HCT116 (cell line): ENCODE measurements at regions not wholly inside any gene's neighbourhood (a gene's known extent, or its start where the extent isn't known, plus 50 kb on each side); places are given as distances from the start of the nearest gene placed in this dataset.

Experiments
- ATAC-seq: fragments of 200-7000 bp; cut with Tn5 transposase; 2 replicates; pipeline ENCODE4 v1.9.1; 2020; ENCODE audit warnings: mild to moderate bottlenecking, moderate library complexity
- BruUV-seq: library from RNA; stranded (reverse); fragments of 400-500 nt; replicated peaks from 2 replicates; lab custom pipeline; 2021; lab: Mats Ljungman, UMichigan
- CTCF ChIA-PET: fragments of 300-600 bp; sonication (Branson Sonifier 250); formaldehyde crosslinking; loops from one replicate; lab custom pipeline; 2021; ENCODE audit warnings: antibody characterized with exemption; lab: Charles Lee
- POLR2A ChIA-PET: fragments of 300-600, 350-600 bp; sonication (Branson Sonifier 250); formaldehyde crosslinking; loops from one replicate; lab custom pipeline; 2021; ENCODE audit warnings: antibody characterized with exemption; lab: Charles Lee
- RAD21 ChIA-PET, 2 experiments: fragments of 300-600 bp; sonication (Branson Sonifier 250); formaldehyde crosslinking; loops; one replicate each; lab custom pipeline; 2023; ENCODE audit warnings: low total read pairs in 2 of 2; ENCODE audit not compliant: uncharacterized antibody in 2 of 2, unreplicated experiment in 2 of 2, low non-redundant PET in 1 of 2; lab: Charles Lee
- DNase-seq: peaks from one replicate; pipeline ENCODE4 v3.0.0-alpha.2; 2010; ENCODE audit warnings: low read depth, low spot score
- H2AFZ ChIP-seq: fragments of 200-600 bp; shearing (Covaris generic), sonication (generic); 2 replicates; pipeline ENCODE4 v1.6.1; 2017; ENCODE audit warnings: low read depth, mixed run types, mixed read lengths, antibody characterized with exemption, low read length; ENCODE audit not compliant: poor library complexity, severe bottlenecking
- H3K27ac ChIP-seq: 2 replicates; pipeline ENCODE4 v1.5.1; 2012; ENCODE audit warnings: low read depth, low read length
- H3K27me3 ChIP-seq: fragments of 200-600 bp; sonication (generic); 2 replicates; pipeline ENCODE4 v1.6.1; 2016; ENCODE audit warnings: mixed run types, low read length, mixed read lengths; ENCODE audit not compliant: insufficient read depth
- H3K36me3 ChIP-seq, 2 experiments: fragments of 200-500 bp in 1 of 2; fragments of 200-600 bp in 1 of 2; sonication (Bioruptor generic) in 1 of 2; sonication (generic) in 1 of 2; 2 replicates each; pipeline versions ENCODE4 v1.5.1 to v1.6.1; 2014 to 2016; ENCODE audit warnings: low read length in 2 of 2, inconsistent platforms in 1 of 2, mixed read lengths in 1 of 2, mixed run types in 1 of 2; ENCODE audit not compliant: insufficient read depth in 2 of 2, control insufficient read depth in 1 of 2
- H3K4me1 ChIP-seq, 2 experiments: fragments of 200-600 bp in 1 of 2; sonication (generic) in 1 of 2; 2 replicates each; pipeline versions ENCODE4 v1.5.1 to v1.6.1; 2012 to 2017; ENCODE audit warnings: low read length in 2 of 2, inconsistent platforms in 1 of 2, mild to moderate bottlenecking in 1 of 2, mixed read lengths in 1 of 2, mixed run types in 1 of 2, moderate library complexity in 1 of 2; ENCODE audit not compliant: insufficient read depth in 2 of 2, control insufficient read depth in 1 of 2
- H3K4me2 ChIP-seq: fragments of 200-600 bp; sonication (generic); 2 replicates; pipeline ENCODE4 v1.6.1; 2017; ENCODE audit warnings: mixed run types, low read length, mixed read lengths
- H3K4me3 ChIP-seq, 2 experiments: fragments of 200-600 bp in 1 of 2; sonication (generic) in 1 of 2; replicated peaks in 1 of 2; 2 replicates each; pipeline ENCODE4 v1.5.1; 2011 to 2016; ENCODE audit warnings: low read length in 2 of 2, control low read depth in 1 of 2, low read depth in 1 of 2, mild to moderate bottlenecking in 1 of 2, mixed read lengths in 1 of 2, mixed run types in 1 of 2
- H3K79me2 ChIP-seq: fragments of 200-600 bp; sonication (generic); 2 replicates; pipeline ENCODE4 v1.6.1; 2017; ENCODE audit warnings: mild to moderate bottlenecking, mixed run types, low read length, moderate library complexity, mixed read lengths; ENCODE audit not compliant: insufficient read depth
- H3K9ac ChIP-seq: fragments of 200-600 bp; sonication (generic); 2 replicates; pipeline ENCODE4 v1.6.1; 2016; ENCODE audit warnings: low read length, mixed read lengths
- H3K9me2 ChIP-seq: fragments of 200-600 bp; sonication (generic), shearing (Covaris generic); 2 replicates; pipeline ENCODE4 v1.6.1; 2017; ENCODE audit warnings: mixed run types, mild to moderate bottlenecking, moderate library complexity; ENCODE audit not compliant: insufficient read depth
- H3K9me3 ChIP-seq, 2 experiments: fragments of 200-500 bp in 1 of 2; fragments of 200-600 bp in 1 of 2; sonication (Bioruptor generic) in 1 of 2; sonication (generic) in 1 of 2; 2 replicates each; pipeline ENCODE4 v1.6.1; 2014 to 2017; ENCODE audit warnings: low read length in 2 of 2, mixed read lengths in 2 of 2, inconsistent platforms in 1 of 2, low read depth in 1 of 2, mild to moderate bottlenecking in 1 of 2, mixed run types in 1 of 2, moderate library complexity in 1 of 2; ENCODE audit not compliant: control insufficient read depth in 1 of 2, insufficient read depth in 1 of 2
- H4K20me1 ChIP-seq: fragments of 200-600 bp; sonication (generic), shearing (Covaris generic); 2 replicates; pipeline ENCODE4 v1.6.1; 2017; ENCODE audit warnings: mixed run types, mild to moderate bottlenecking, moderate library complexity; ENCODE audit not compliant: insufficient read depth
- ATF3 ChIP-seq: IDR thresholded peaks from 2 replicates; pipeline ENCODE4 v1.6.1; 2012
- CEBPB ChIP-seq: IDR thresholded peaks from 2 replicates; pipeline ENCODE4 v1.6.1; 2012; ENCODE audit warnings: low read depth
- CTCF ChIP-seq, 3 experiments: fragments of 200-600 bp in 1 of 3; sonication (generic) in 1 of 3; IDR thresholded peaks in 2 of 3; conservative IDR thresholded peaks in 1 of 3; 2 replicates each; pipeline ENCODE4 v1.5.1; 2012 to 2017; ENCODE audit warnings: low read depth in 2 of 3, low read length in 2 of 3, antibody characterized with exemption in 1 of 3, borderline replicate concordance in 1 of 3, control low read depth in 1 of 3, mild to moderate bottlenecking in 1 of 3, mixed read lengths in 1 of 3, mixed run types in 1 of 3, moderate library complexity in 1 of 3; ENCODE audit not compliant: insufficient read depth in 1 of 3
- EGR1 ChIP-seq: IDR thresholded peaks from 2 replicates; pipeline ENCODE4 v1.6.1; 2012; ENCODE audit warnings: low read depth
- EZH2phosphoT487 ChIP-seq: fragments of 200-600 bp; IDR thresholded peaks from 2 replicates; pipeline ENCODE4 v1.6.1; 2018; ENCODE audit warnings: antibody characterized with exemption, borderline replicate concordance
- POLR2AphosphoS5 ChIP-seq: IDR thresholded peaks from 2 replicates; pipeline ENCODE4 v1.6.1; 2011; ENCODE audit warnings: mild to moderate bottlenecking, low read depth, low read length, moderate library complexity
- RAD21 ChIP-seq: IDR thresholded peaks from 2 replicates; pipeline ENCODE4 v1.6.1; 2012; ENCODE audit warnings: low read depth, mild to moderate bottlenecking
- SIN3A ChIP-seq: IDR thresholded peaks from 2 replicates; pipeline ENCODE4 v1.6.1; 2012; ENCODE audit warnings: low read depth
- ZBTB33 ChIP-seq: IDR thresholded peaks from 2 replicates; pipeline ENCODE4 v1.6.1; 2011; ENCODE audit warnings: mild to moderate bottlenecking, low read length, moderate library complexity; ENCODE audit not compliant: insufficient replicate concordance; ENCODE audit errors: extremely low read depth
- ZFX ChIP-seq: fragments of 450-650 bp; IDR thresholded peaks from 2 replicates; pipeline ENCODE4 v1.6.1; 2017
- ZNF274 ChIP-seq: fragments of 200-500 bp; sonication (Bioruptor generic); IDR thresholded peaks from 2 replicates; pipeline ENCODE4 v1.6.1; 2014; ENCODE audit warnings: mild to moderate bottlenecking, low read depth, low read length, inconsistent platforms
- intact Hi-C: fragments of 100-400 bp; cut with micrococcal nuclease; formaldehyde crosslinking; loops from 2 replicates; pipeline ENCODE4 v1.10.0; 2022

- CTCF ChIA-PET: no interaction called here
- no peaks in the 10 kb centered on the region for H3K9me2 ChIP-seq
- peaks cover 19% of the 10 kb centered on the region for H3K27me3 ChIP-seq
- POLR2A ChIA-PET: no interaction called here
- no peaks in the 10 kb centered on the region for H3K36me3 ChIP-seq
- H3K4me2 ChIP-seq: no peak overlapping the region
- peaks cover 20 to 29% of the 10 kb centered on the region in 2 experiments for H3K9me3 ChIP-seq
- no peak for TF ChIP-seq ZNF274
- no peak for TF ChIP-seq EZH2phosphoT487
- TF ChIP-seq ZFX: no peak
- no peak for TF ChIP-seq RAD21
- no peak for TF ChIP-seq ATF3
- no peak for TF ChIP-seq CTCF (IDR thresholded peaks at IDR 0.05 in 2 of 3, conservative IDR thresholded peaks at IDR 0.05 in 1 of 3; ENCODE audit: borderline replicate concordance in 1 of 3, insufficient read depth in 1 of 3, low read depth in 2 of 3, low read length in 2 of 3)
- no peak for TF ChIP-seq CEBPB
- no peak for TF ChIP-seq SIN3A
- TF ChIP-seq EGR1: no peak
- no peak for TF ChIP-seq ZBTB33
- no peak for TF ChIP-seq POLR2AphosphoS5
- no peak overlapping the region for H3K9ac ChIP-seq
- H3K27ac ChIP-seq: no peak overlapping the region
- intact Hi-C loops: no loop called here
- no peak overlapping the region for H3K4me3 ChIP-seq
- BruUV-seq: no TSS peak
- no peaks in the 10 kb centered on the region for H4K20me1 ChIP-seq
- RAD21 ChIA-PET: no interaction called here
- H2AFZ ChIP-seq: no peak overlapping the region
- DNase-seq: no peak
- no peaks in the 10 kb centered on the region for H3K4me1 ChIP-seq
- ATAC-seq: no peak
- no peaks in the 10 kb centered on the region for H3K79me2 ChIP-seq
Observed at GRCh38 chr15:20643024-20643770, 101.6 kb upstream of the GOLGA6L6 start.
